K562 (cell line): ENCODE measurements at regions not wholly inside any gene's neighbourhood (a gene's known extent, or its start where the extent isn't known, plus 50 kb on each side); places are given as distances from the start of the nearest gene placed in this dataset.

Experiments used
- ATAC-seq: fragments of 200-7000 bp; cut with Tn5 transposase; 3 replicates; pipeline ENCODE4 v1.9.1; 2020; ENCODE audit warnings: moderate library complexity
- BruUV-seq: library from RNA; stranded (reverse); fragments of 400-500 nt; replicated peaks from 2 replicates; lab custom pipeline; 2021; lab: Mats Ljungman, UMichigan
- CTCF ChIA-PET: fragments of 300-600 bp; formaldehyde crosslinking; extraction: SDS; loops from one replicate; lab custom pipeline; 2021; ENCODE audit warnings: low intra/inter-chr PET ratio; lab: Yijun Ruan, JAX
- POLR2A ChIA-PET: fragments of 300-600, 350-650 bp; sonication (Branson Sonifier 250); formaldehyde crosslinking; extraction: SDS; loops from one replicate; lab custom pipeline; 2021; ENCODE audit warnings: antibody characterized with exemption, inconsistent platforms; lab: Yijun Ruan, JAX
- DNase-seq, 4 experiments: peaks; one replicate each; pipeline versions ENCODE4 v3.0.0 to v3.0.0-alpha.2; 2011 to 2018; ENCODE audit warnings: low spot score in 3 of 4, mixed read lengths in 3 of 4; ENCODE audit errors: extremely low read depth in 1 of 4
- FAIRE-seq: peaks from 2 replicates; lab custom pipeline; 2011; peaks lifted over from hg19 to GRCh38; lab: Jason Lieb, UNC
- H2AFZ ChIP-seq: 2 replicates; pipeline ENCODE4 v1.6.0; 2011; ENCODE audit warnings: low read depth, low read length, control low read depth, inconsistent platforms
- H3K27ac ChIP-seq: fragments of 200-600 bp; 3 replicates; pipeline ENCODE4 v1.8.0; 2011; ENCODE audit warnings: low read depth, mild to moderate bottlenecking, control low read depth, inconsistent platforms, low read length, moderate library complexity, mixed read lengths; ENCODE audit errors: extremely low read depth
- H3K27me3 ChIP-seq, 2 experiments: fragments of 300-600 bp in 1 of 2; 2 replicates in 1 of 2; 3 replicates in 1 of 2; pipeline versions ENCODE4 v1.6.0 to v1.8.0; 2011; ENCODE audit warnings: inconsistent platforms in 2 of 2, low read length in 2 of 2, mild to moderate bottlenecking in 1 of 2, mixed read lengths in 1 of 2, moderate library complexity in 1 of 2; ENCODE audit not compliant: control insufficient read depth in 2 of 2, insufficient read depth in 2 of 2
- H3K36me3 ChIP-seq: fragments of 300-600 bp; 3 replicates; pipeline ENCODE4 v1.8.0; 2011; ENCODE audit warnings: mild to moderate bottlenecking, low read length, inconsistent platforms; ENCODE audit not compliant: control insufficient read depth, insufficient read depth
- H3K4me1 ChIP-seq, 2 experiments: fragments of 200-600 bp in 1 of 2; replicated peaks in 1 of 2; 2 replicates in 1 of 2; 3 replicates in 1 of 2; pipeline versions ENCODE4 v1.5.1 to v1.8.0; 2011; ENCODE audit warnings: inconsistent platforms in 2 of 2, low read length in 2 of 2, mild to moderate bottlenecking in 1 of 2, mixed read lengths in 1 of 2, moderate library complexity in 1 of 2; ENCODE audit not compliant: control insufficient read depth in 2 of 2, insufficient read depth in 2 of 2
- H3K4me2 ChIP-seq: 2 replicates; pipeline ENCODE4 v1.6.1; 2011; ENCODE audit warnings: low read length, control low read depth, inconsistent platforms, mixed read lengths; ENCODE audit not compliant: insufficient read depth
- H3K4me3 ChIP-seq: fragments of 200-600 bp; sonication (generic), shearing (Covaris generic); 2 replicates; pipeline ENCODE4 v1.5.1; 2016; ENCODE audit warnings: control low read depth, inconsistent platforms
- H3K79me2 ChIP-seq: fragments of 200-600 bp; 3 replicates; pipeline ENCODE4 v1.8.0; 2011; ENCODE audit warnings: low read length, inconsistent platforms; ENCODE audit not compliant: control insufficient read depth, insufficient read depth
- H3K9ac ChIP-seq, 2 experiments: 2 replicates each; pipeline versions ENCODE4 v1.6.0 to v1.6.1; 2011; ENCODE audit warnings: low read depth in 2 of 2, low read length in 2 of 2, control low read depth in 1 of 2, inconsistent platforms in 1 of 2, mild to moderate bottlenecking in 1 of 2, mixed read lengths in 1 of 2; ENCODE audit not compliant: insufficient read depth in 1 of 2
- H3K9me1 ChIP-seq: one replicate; pipeline ENCODE4 v1.6.0; 2011; ENCODE audit warnings: inconsistent platforms, mild to moderate bottlenecking, low read length, moderate library complexity; ENCODE audit not compliant: control insufficient read depth, insufficient read depth
- H3K9me3 ChIP-seq: replicated peaks from 2 replicates; pipeline ENCODE4 v1.5.1; 2011; ENCODE audit warnings: low read depth, low read length, inconsistent platforms; ENCODE audit not compliant: control insufficient read depth, insufficient read depth
- H4K20me1 ChIP-seq: replicated peaks from 2 replicates; pipeline ENCODE4 v1.6.1; 2011; ENCODE audit warnings: low read length, inconsistent platforms, mixed read lengths; ENCODE audit not compliant: control insufficient read depth, insufficient read depth
- ARID1B ChIP-seq: fragments of 450-650 bp; IDR thresholded peaks from 2 replicates; pipeline ENCODE4 v1.6.1; 2016; ENCODE audit warnings: antibody characterized with exemption, mild to moderate bottlenecking, inconsistent platforms
- CBX2 ChIP-seq: fragments of 200-600 bp; sonication (generic); IDR thresholded peaks from one replicate; pipeline ENCODE4 v1.6.1; 2012; ENCODE audit warnings: mild to moderate bottlenecking, low read length, inconsistent platforms; ENCODE audit not compliant: insufficient read depth, poor library complexity, severe bottlenecking
- COPS2 ChIP-seq: fragments of 450-650 bp; conservative IDR thresholded peaks from 2 replicates; pipeline ENCODE4 v1.6.1; 2016; ENCODE audit warnings: mild to moderate bottlenecking, moderate library complexity
- DPF2 ChIP-seq: fragments of 450-650 bp; IDR thresholded peaks from 2 replicates; pipeline ENCODE4 v1.6.1; 2016
- ETV5 ChIP-seq: sonication (generic); formaldehyde crosslinking; IDR thresholded peaks from 2 replicates; pipeline ENCODE4 v1.4.0; 2020; ENCODE audit warnings: low read depth, mild to moderate bottlenecking, missing genetic modification reagents
- NR2F6 ChIP-seq: fragments of 450-650 bp; formaldehyde crosslinking; IDR thresholded peaks from 2 replicates; pipeline ENCODE4 v1.4.0; 2020; ENCODE audit warnings: mild to moderate bottlenecking
- POLR2H ChIP-seq: IDR thresholded peaks from 2 replicates; pipeline ENCODE4 v1.6.1; 2016; ENCODE audit warnings: missing genetic modification characterization, low read depth, mild to moderate bottlenecking, control low read depth, missing compliant biosample characterization, moderate library complexity
- PRMT5 ChIP-seq: sonication (generic); formaldehyde crosslinking; IDR thresholded peaks from 2 replicates; pipeline ENCODE4 v1.5.0; 2020; ENCODE audit warnings: missing genetic modification reagents
- ZFP1 ChIP-seq: fragments of 450-650 bp; formaldehyde crosslinking; IDR thresholded peaks from 2 replicates; pipeline ENCODE4 v1.4.0; 2020; ENCODE audit warnings: mild to moderate bottlenecking, mixed read lengths
- ZFP36 ChIP-seq: fragments of 150-350 bp; IDR thresholded peaks from 2 replicates; pipeline ENCODE4 v1.6.1; 2018; ENCODE audit warnings: low read length, low read depth; ENCODE audit not compliant: partially characterized antibody
- ZNF134 ChIP-seq: fragments of 250-450 bp; sonication (Bioruptor Pico); conservative IDR thresholded peaks from 2 replicates; pipeline ENCODE4 v1.4.0; 2020
- ZNF311 ChIP-seq: fragments of 250-450 bp; sonication (Bioruptor Pico); IDR thresholded peaks from 2 replicates; pipeline ENCODE4 v1.4.0; 2020; ENCODE audit warnings: mild to moderate bottlenecking, moderate library complexity
- WGBS: fragments of 100-300 bp; shearing (Covaris generic); methylation state at CpG from one replicate; pipeline ENCODE4 v1.1.6; 2016; ENCODE audit warnings: low coverage, mixed read lengths; ENCODE audit not compliant: insufficient coverage; ENCODE audit errors: missing lambda C conversion rate; 5-methylcytosine and 5-hydroxymethylcytosine counted together
- in situ Hi-C: fragments of 300-500 bp; cut with MboI; formaldehyde crosslinking; loops from 4 replicates; pipeline ENCODE4 v1.15.0; 2018; ENCODE audit warnings: inconsistent platforms, mixed read lengths
- intact Hi-C: fragments of 100-400 bp; cut with micrococcal nuclease; formaldehyde crosslinking; loops from 2 replicates; pipeline ENCODE4 v1.14.2; 2022
- TF ChIP-seq, protein P1 (sequence below): sonication (generic); formaldehyde crosslinking; IDR thresholded peaks from 2 replicates; pipeline ENCODE4 v1.8.0; 2023; ENCODE audit warnings: mild to moderate bottlenecking, missing genetic modification reagents
- TF ChIP-seq, protein P2 (sequence below): sonication (generic); formaldehyde crosslinking; IDR thresholded peaks from 2 replicates; pipeline ENCODE4 v1.5.0; 2020; ENCODE audit warnings: missing genetic modification reagents

DNA sequence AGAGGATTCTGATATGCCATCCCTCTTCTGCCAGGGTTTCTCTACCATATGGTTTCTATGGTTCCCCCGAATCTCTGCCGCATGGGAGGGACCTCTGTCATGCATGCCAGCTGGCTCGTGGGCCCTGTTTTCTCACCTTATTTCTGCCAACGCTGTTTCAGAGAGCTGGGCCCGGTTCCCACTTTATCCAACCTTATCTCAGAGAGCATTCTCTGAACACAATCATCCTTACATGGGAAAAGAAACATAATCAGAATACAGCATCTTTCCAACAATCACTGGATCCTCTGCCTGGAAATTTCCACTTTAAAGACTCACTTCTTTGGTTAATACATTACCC, 234.5 kb upstream of the ZBTB20 start:
- Histone ChIP-seq H3K36me3 (no peaks in the 10 kb centered on the region), H3K27ac (no peak overlapping the region), H4K20me1 (no peaks in the 10 kb centered on the region), H3K4me2 (no peak overlapping the region), H3K9me1 (no peaks in the 10 kb centered on the region), H3K27me3 (no peaks in the 10 kb centered on the region), H3K9me3 (no peaks in the 10 kb centered on the region), H3K9ac (no peak overlapping the region), H3K4me1 (no peaks in the 10 kb centered on the region), H3K4me3 (no peak overlapping the region), H3K79me2 (no peaks in the 10 kb centered on the region), H2AFZ (no peak overlapping the region)
- in situ Hi-C loops (no loop called here), intact Hi-C loops (no loop called here)
- FAIRE-seq = no peak
- CTCF ChIA-PET = no interaction called here
- TF ChIP-seq ZFP36 = no peak
- TF ChIP-seq NR2F6 (CRISPR knock-in tag) = no peak
- no peak for TF ChIP-seq DPF2
- no peak for TF ChIP-seq ZNF311
- no peak for TF ChIP-seq COPS2
- no peak for TF ChIP-seq CBX2
- TF ChIP-seq ZNF134 = no peak
- TF ChIP-seq, protein P1, sequence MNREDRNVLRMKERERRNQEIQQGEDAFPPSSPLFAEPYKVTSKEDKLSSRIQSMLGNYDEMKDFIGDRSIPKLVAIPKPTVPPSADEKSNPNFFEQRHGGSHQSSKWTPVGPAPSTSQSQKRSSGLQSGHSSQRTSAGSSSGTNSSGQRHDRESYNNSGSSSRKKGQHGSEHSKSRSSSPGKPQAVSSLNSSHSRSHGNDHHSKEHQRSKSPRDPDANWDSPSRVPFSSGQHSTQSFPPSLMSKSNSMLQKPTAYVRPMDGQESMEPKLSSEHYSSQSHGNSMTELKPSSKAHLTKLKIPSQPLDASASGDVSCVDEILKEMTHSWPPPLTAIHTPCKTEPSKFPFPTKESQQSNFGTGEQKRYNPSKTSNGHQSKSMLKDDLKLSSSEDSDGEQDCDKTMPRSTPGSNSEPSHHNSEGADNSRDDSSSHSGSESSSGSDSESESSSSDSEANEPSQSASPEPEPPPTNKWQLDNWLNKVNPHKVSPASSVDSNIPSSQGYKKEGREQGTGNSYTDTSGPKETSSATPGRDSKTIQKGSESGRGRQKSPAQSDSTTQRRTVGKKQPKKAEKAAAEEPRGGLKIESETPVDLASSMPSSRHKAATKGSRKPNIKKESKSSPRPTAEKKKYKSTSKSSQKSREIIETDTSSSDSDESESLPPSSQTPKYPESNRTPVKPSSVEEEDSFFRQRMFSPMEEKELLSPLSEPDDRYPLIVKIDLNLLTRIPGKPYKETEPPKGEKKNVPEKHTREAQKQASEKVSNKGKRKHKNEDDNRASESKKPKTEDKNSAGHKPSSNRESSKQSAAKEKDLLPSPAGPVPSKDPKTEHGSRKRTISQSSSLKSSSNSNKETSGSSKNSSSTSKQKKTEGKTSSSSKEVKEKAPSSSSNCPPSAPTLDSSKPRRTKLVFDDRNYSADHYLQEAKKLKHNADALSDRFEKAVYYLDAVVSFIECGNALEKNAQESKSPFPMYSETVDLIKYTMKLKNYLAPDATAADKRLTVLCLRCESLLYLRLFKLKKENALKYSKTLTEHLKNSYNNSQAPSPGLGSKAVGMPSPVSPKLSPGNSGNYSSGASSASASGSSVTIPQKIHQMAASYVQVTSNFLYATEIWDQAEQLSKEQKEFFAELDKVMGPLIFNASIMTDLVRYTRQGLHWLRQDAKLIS (CRISPR knock-in tag) = no peak
- no peak for TF ChIP-seq PRMT5
- no peak for TF ChIP-seq ETV5 (CRISPR knock-in tag)
- TF ChIP-seq, protein P2, sequence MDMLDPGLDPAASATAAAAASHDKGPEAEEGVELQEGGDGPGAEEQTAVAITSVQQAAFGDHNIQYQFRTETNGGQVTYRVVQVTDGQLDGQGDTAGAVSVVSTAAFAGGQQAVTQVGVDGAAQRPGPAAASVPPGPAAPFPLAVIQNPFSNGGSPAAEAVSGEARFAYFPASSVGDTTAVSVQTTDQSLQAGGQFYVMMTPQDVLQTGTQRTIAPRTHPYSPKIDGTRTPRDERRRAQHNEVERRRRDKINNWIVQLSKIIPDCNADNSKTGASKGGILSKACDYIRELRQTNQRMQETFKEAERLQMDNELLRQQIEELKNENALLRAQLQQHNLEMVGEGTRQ (CRISPR knock-in tag) = no peak
- TF ChIP-seq POLR2H = no peak
- TF ChIP-seq ZFP1 = no peak
- TF ChIP-seq ARID1B = no peak
- WGBS = 0% methylated on average over 5 of the region's 5 CpGs
- DNase-seq = no peak
- no TSS peak for BruUV-seq
- POLR2A ChIA-PET = no interaction called here
- ATAC-seq = no peak
